SIG-M5 treated with dmso at 0.1 percent for 504 hours (cell line): ENCODE measurements at regions not wholly inside any gene's neighbourhood (a gene's known extent, or its start where the extent isn't known, plus 50 kb on each side); places are given as distances from the start of the nearest gene placed in this dataset.

ENCODE experiments used
- DNase-seq: peaks from one replicate; lab custom pipeline; 2025; ENCODE audit not compliant: unreplicated experiment; lab: John Stamatoyannopoulos, UW

GRCh38 chrX:4754878-4755604, 1041.6 kb upstream of the PRKX start:
- no peak for DNase-seq

- DNase-seq, result no peak
These were observed 1027.6 kb upstream of the PRKX start for GRCh38 chrX:4741024-4741423.

- no peak for DNase-seq
These were observed 1021.9 kb upstream of the PRKX start for GRCh38 chrX:4735299-4735698.

GRCh38 chrX:4710618-4711433, 997.4 kb upstream of the PRKX start:
- peak; percentile 59 for DNase-seq

DNA sequence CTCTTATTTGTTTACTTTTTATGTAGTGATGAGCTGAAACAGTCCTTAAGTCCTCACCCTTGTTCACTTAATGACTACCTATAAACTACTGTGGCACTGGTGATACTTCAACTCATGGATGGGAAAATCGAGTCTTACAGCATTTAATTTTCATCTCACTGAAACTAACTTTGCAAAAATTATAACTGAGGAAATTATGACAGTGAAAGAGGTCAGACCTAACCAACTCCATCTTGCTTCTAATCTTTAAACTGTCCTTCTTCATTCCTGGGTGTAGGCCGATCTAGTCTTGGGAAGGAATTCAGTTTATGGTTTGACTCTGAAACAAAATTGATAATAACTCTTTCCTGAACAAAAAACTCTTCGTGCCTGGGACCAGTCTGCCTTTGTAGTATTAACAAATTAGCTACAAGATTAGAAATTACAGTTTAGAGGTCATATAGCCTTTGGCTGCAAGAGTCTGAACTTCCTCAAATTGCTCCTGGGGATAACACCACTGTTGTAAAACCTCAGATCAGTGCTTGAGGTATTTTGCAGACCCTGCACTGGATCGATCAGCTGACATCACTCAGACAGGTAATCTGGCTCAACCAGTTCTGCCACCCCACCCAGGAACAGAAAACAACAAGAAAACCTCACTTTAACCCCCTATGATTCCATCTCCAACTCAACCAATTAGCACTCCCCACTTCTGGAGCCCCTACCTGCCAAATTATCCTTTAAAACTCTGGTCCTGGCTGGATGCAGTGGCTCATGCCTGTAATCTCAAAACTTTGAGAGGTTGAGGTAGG, 995.7 kb upstream of the PRKX start:
- no peak for DNase-seq

DNA sequence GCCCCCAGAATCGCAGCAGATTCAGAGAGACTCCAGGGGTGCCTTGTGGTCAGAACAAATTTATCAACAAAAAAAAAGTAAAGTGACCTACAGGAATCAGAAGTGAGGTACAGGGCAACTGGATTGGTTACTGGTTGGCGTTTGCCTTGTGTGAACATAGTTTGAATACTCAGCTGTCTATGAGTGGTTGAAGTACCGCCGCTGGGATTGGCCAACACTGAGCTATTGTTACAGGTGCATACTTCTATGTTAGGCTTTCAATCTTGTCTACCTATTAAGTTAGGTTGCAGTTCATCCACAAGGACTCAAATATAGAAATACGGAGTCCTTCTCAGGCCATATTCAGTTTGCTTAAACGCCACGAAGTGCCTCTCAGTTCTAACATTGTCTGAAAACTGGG, 993.5 kb upstream of the PRKX start:
- DNase-seq, result no peak

DNA sequence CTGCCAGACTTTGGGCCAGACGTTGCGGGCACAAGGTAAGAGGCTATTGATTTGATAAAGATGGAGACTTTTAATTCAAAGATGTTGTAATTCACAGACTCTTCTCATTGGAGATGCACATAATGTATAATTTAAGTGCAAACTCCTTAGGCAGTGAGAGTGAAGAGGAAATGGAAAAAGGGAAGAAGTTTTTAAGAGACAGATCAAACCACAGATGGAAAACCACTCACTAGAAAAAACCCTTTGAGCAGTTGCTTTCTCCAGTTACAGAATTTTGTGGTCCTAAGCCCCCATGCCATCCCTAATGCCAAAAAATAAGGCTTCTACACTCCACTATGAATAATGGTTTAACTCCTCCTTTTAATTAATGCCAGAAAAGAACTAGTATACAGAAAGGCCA, 977.1 kb upstream of the PRKX start:
- DNase-seq, result peak; percentile 25

DNA sequence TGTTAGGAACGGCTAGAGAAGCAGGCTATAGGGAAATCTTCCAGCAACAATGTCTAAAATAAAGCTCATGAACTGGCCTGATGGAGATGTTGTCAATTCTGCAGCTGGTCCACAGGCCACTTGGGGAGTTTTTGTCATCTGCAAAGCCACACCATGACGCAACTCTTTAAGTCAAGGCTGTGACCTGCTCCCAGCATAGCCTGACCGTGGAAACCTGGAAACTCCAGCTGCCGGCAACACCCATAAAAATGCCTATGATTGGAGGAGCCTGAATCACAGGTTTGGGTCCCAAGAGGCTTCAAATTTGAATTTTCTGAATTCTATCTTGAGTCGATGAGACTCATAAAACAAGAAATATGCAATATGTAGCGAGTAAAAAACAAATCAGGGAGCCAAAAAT, 969.2 kb upstream of the PRKX start:
- no peak for DNase-seq

DNA sequence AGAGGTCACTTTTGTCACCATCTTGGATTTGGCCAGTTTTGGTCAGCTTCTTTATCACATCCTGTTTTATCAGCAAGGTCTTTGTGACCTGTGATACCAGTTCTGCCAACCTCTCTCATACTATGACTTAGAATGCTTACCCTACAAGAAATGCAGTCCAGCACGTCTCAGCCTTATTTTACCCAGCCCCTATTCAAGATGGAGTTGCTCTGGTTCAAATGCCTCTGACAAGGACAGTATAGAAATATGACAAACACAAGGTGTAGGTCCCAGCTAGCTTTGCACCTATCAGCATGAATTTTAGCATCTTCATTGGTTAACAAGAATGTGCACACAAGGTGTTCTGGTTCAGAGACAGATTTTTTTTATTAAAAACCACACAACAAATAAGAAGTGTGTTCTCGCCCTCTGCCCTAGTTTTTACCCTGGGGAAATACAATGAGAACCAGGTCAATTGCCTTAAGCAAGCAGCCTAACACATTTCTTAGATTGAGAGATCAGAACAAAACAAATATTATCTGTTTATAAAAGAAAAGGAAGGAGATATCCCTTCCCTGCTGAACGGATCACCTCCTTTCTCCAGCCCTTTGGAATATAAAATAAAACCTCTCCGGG, 962.3 kb upstream of the PRKX start:
- DNase-seq, result no peak

- no peak for DNase-seq
These were observed 960.8 kb upstream of the PRKX start for GRCh38 chrX:4674028-4674782.

GRCh38 chrX:4671344-4671743, 957.9 kb upstream of the PRKX start:
- no peak for DNase-seq

GRCh38 chrX:4670606-4671005, 957.2 kb upstream of the PRKX start:
- no peak for DNase-seq

GRCh38 chrX:4668802-4669536, 955.5 kb upstream of the PRKX start:
- DNase-seq, result no peak

DNA sequence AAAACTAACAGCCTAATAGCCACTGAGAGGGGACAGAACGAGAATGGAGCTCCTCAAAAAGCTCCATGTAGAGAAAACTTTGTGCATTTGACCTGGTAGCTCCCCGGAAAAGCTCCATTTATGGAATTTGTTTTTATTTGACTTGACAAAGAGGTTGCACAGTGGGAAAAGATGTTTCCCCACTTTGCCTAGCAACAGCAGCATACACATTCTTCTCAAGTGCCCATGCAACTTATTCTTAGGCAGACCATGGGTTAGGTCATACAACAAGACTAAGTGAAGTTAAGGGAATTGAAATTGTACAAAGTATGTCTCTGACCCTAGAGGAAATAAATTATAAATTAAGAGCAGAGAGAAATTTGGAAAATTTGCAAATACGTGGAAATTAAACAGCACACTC, 949.6 kb upstream of the PRKX start:
- DNase-seq, result no peak

DNA sequence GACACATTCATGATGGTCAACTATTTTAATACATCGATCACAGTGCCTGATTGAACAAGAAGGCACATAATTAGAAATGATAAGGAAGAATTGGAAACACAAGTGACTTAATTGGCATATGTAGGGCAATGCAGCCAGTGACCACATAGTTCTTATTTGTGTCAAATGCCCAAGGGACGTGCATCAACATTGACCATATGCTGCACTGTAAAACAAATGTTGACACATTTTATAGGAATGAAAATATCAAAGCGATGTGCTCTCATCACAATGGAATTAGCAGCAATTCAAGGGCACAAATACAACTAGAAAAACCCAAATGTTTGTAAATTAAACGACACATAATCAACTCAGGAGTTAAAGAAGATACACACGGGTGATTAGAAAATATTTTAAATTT, 948.3 kb upstream of the PRKX start:
- no peak for DNase-seq

- DNase-seq, result no peak
These were observed 943.0 kb upstream of the PRKX start for GRCh38 chrX:4656419-4656818.

GRCh38 chrX:4655743-4656142, 942.3 kb upstream of the PRKX start:
- peak; percentile 6 for DNase-seq

DNA sequence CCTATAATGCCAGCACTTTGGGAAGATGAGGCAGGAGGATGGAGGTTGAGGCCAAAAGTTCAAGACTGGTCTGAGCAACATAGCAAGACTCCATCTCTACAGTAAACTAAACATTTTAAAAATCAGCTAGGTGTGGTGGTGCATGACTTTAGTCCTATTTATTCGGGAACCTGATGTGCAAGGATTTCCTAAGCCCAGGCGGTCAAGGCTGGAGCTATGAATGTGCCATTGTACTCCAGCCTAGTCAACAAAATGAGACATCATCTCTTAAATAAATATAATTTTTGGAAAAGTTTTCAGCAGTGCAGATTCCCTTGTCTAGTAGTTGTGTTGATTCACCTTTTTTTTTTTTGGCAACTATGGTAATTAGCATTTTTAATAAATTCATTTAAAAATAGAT, 928.7 kb upstream of the PRKX start:
- DNase-seq, result no peak

DNA sequence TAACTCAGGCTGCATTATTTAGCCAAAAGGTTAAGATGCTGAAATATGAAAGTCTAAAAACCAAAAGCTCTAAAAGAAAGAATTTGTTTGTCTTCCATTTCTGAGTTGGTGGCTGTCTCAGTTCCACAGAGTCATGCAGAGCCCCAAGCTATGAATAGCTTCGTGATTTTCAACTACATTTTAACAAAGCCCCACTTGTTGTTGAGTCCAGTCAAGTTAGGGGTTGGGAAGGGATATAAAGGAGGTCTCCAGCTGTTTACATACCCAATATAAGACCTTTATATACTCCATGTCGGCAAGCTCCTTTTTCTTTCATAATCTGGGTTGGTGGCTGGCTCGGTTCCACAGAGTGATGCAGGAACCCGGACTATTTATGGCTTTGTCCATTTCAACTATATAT, 924.6 kb upstream of the PRKX start:
- DNase-seq, result no peak

GRCh38 chrX:4627414-4627813, 914.0 kb upstream of the PRKX start:
- DNase-seq, result no peak
